WERI-Rb-1 (cell line): ENCODE measurements at regions not wholly inside any gene's neighbourhood (a gene's known extent, or its start where the extent isn't known, plus 50 kb on each side); places are given as distances from the start of the nearest gene placed in this dataset.
"Not testable (repeated sequence)": the region's sequence is repeated elsewhere in the genome, so short reads cannot be mapped to it uniquely, and the experiment has no call there.

Experiments used
- DNase-seq: peaks from one replicate; pipeline ENCODE4 v3.0.0-alpha.2; 2020
- H3K27ac ChIP-seq: fragments of 250-450 bp; sonication (Bioruptor Pico); 2 replicates; pipeline ENCODE4 v1.5.1; 2020; ENCODE audit warnings: mild to moderate bottlenecking, moderate library complexity
- H3K27me3 ChIP-seq: fragments of 250-450 bp; sonication (Bioruptor Pico); 2 replicates; pipeline ENCODE4 v1.5.1; 2021; ENCODE audit warnings: mild to moderate bottlenecking, low read depth, moderate library complexity; ENCODE audit not compliant: insufficient read depth, severe bottlenecking
- H3K36me3 ChIP-seq: fragments of 250-450 bp; sonication (Bioruptor Pico); 2 replicates; pipeline ENCODE4 v1.5.1; 2020; ENCODE audit warnings: mild to moderate bottlenecking, moderate library complexity
- H3K4me3 ChIP-seq: 2 replicates; pipeline ENCODE4 v1.5.1; 2011; ENCODE audit warnings: low read depth, mild to moderate bottlenecking, control low read depth, low read length
- H3K9me3 ChIP-seq: fragments of 250-450 bp; sonication (Bioruptor Pico); 2 replicates; pipeline ENCODE4 v1.5.1; 2021; ENCODE audit warnings: mild to moderate bottlenecking, moderate library complexity; ENCODE audit not compliant: severe bottlenecking
- CTCF ChIP-seq: IDR thresholded peaks from 2 replicates; pipeline ENCODE4 v1.5.1; 2011; ENCODE audit warnings: low read depth, mild to moderate bottlenecking, control low read depth, inconsistent platforms, low read length

GRCh38 chr7:66454600-66455225 lies 174.0 kb upstream of the KCTD7 start:
- H3K9me3 ChIP-seq = no peaks in the 10 kb centered on the region
- DNase-seq = no peak
- no peak for TF ChIP-seq CTCF
- H3K4me3 ChIP-seq = no peak overlapping the region
- no peaks in the 10 kb centered on the region for H3K36me3 ChIP-seq
- H3K27ac ChIP-seq = no peak overlapping the region
- H3K27me3 ChIP-seq = no peaks in the 10 kb centered on the region

GRCh38 chr7:66455432-66455831 lies 173.2 kb upstream of the KCTD7 start:
- H3K27ac ChIP-seq, H3K9me3 ChIP-seq, H3K36me3 ChIP-seq, H3K4me3 ChIP-seq, DNase-seq, H3K27me3 ChIP-seq: not testable (repeated sequence)

GRCh38 chr7:66456431-66456830 lies 172.2 kb upstream of the KCTD7 start:
- H3K9me3 ChIP-seq, H3K4me3 ChIP-seq, H3K27me3 ChIP-seq, H3K36me3 ChIP-seq, DNase-seq, H3K27ac ChIP-seq: not testable (repeated sequence)

- not testable (repeated sequence) for H3K27ac ChIP-seq, H3K9me3 ChIP-seq, H3K4me3 ChIP-seq, DNase-seq, H3K27me3 ChIP-seq, H3K36me3 ChIP-seq
Measured at GRCh38 chr7:66458991-66459390, 169.7 kb upstream of the KCTD7 start.

GRCh38 chr7:66459783-66460413 lies 168.8 kb upstream of the KCTD7 start:
- not testable (repeated sequence) for H3K27ac ChIP-seq, DNase-seq, H3K9me3 ChIP-seq, H3K4me3 ChIP-seq, H3K27me3 ChIP-seq, H3K36me3 ChIP-seq

GRCh38 chr7:66460921-66461361 lies 167.7 kb upstream of the KCTD7 start:
- H3K4me3 ChIP-seq = no peak overlapping the region
- TF ChIP-seq CTCF = no peak

GRCh38 chr7:66461397-66461796 lies 167.3 kb upstream of the KCTD7 start:
- H3K27me3 ChIP-seq, H3K4me3 ChIP-seq, H3K27ac ChIP-seq, DNase-seq, H3K36me3 ChIP-seq, H3K9me3 ChIP-seq: not testable (repeated sequence)

More at GRCh38 chr7:66460921-66461361, 167.7 kb upstream of the KCTD7 start:
- Histone ChIP-seq H3K36me3 (no peaks in the 10 kb centered on the region), H3K27ac (no peak overlapping the region), H3K9me3 (no peaks in the 10 kb centered on the region), H3K27me3 (no peaks in the 10 kb centered on the region)
- no peak for DNase-seq

GRCh38 chr7:66462831-66463230 lies 165.8 kb upstream of the KCTD7 start:
- H3K36me3 ChIP-seq, DNase-seq, H3K27ac ChIP-seq: not testable (repeated sequence)

GRCh38 chr7:66464059-66464458 lies 164.6 kb upstream of the KCTD7 start:
- no peaks in the 10 kb centered on the region for H3K9me3 ChIP-seq
- no peak overlapping the region for H3K4me3 ChIP-seq
- DNase-seq = no peak
- TF ChIP-seq CTCF = no peak
- H3K27ac ChIP-seq = no peak overlapping the region
- no peaks in the 10 kb centered on the region for H3K36me3 ChIP-seq
- H3K27me3 ChIP-seq = no peaks in the 10 kb centered on the region

More at GRCh38 chr7:66462831-66463230, 165.8 kb upstream of the KCTD7 start:
- not testable (repeated sequence) for H3K27me3 ChIP-seq, H3K9me3 ChIP-seq, H3K4me3 ChIP-seq
